ENCODE measurements at regions not wholly inside any gene's neighbourhood (a gene's known extent, or its start where the extent isn't known, plus 50 kb on each side); places are given as distances from the start of the nearest gene placed in this dataset.

DNA sequence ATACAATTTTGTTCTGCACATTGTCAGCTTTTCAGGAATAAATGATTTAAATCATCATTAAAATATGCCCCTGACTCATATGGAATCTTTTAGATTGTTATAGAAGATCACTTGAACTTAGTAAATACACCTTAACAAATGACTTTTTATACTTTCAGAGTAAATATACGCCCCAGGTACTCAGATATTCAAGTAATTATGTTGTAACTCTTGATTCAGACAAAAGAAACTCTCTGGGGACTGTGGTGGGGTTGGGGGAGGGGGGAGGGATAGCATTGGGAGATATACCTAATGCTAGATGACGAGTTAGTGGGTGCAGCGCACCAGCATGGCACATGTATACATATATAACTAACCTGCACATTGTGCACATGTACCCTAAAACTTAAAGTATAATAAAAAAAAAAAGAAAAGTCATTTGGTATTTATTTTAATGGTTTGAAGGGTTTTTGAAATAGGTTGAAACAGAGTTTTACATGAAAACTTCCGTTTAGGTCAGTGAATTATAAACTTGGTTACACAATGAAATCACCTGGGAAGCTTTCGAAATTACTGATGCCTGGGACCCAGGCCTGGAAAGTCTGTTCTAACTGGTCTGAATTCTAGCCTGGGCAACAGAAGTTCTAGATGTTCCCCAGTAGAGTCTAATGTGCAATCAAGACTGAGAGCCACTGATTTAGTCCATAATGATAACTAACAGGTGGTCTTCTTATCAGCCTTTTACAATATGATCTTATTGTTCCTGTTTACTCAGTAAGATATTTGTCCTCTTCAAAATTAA is 320.5 kb upstream of the NR5A2 start:
- TF ChIP-seq SMC3 (conservative IDR thresholded peaks at IDR 0.05; ENCODE audit: poor library complexity) (no peak), RAD21 (conservative IDR thresholded peaks at IDR 0.05) (no peak)
- TF ChIP-seq, protein P1, sequence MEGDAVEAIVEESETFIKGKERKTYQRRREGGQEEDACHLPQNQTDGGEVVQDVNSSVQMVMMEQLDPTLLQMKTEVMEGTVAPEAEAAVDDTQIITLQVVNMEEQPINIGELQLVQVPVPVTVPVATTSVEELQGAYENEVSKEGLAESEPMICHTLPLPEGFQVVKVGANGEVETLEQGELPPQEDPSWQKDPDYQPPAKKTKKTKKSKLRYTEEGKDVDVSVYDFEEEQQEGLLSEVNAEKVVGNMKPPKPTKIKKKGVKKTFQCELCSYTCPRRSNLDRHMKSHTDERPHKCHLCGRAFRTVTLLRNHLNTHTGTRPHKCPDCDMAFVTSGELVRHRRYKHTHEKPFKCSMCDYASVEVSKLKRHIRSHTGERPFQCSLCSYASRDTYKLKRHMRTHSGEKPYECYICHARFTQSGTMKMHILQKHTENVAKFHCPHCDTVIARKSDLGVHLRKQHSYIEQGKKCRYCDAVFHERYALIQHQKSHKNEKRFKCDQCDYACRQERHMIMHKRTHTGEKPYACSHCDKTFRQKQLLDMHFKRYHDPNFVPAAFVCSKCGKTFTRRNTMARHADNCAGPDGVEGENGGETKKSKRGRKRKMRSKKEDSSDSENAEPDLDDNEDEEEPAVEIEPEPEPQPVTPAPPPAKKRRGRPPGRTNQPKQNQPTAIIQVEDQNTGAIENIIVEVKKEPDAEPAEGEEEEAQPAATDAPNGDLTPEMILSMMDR (IDR thresholded peaks at IDR 0.05; ENCODE audit: poor library complexity, severe bottlenecking) = no peak

Data from neural cell (in vitro differentiated cells).